ENCODE measurements at regions not wholly inside any gene's neighbourhood (a gene's known extent, or its start where the extent isn't known, plus 50 kb on each side); places are given as distances from the start of the nearest gene placed in this dataset.

DNA sequence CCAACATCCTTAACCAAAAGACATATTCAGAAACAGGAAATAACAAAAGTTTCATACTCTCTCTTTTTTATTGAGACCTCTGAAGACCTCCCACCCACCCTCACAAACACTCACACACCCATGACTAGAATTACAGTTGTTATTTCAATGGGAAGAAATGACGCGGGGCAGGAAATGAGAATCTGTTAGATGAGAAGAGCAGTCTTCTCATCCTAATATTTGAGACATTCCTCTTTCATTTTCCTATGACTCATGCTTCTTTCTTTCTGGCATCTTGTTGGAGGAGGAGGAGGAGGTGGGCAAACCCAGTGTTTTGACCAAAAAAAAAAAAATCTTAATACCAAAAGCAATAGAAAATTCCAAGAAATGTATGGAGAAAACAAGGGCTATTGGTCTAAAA is 179.5 kb upstream of the TARS1 start:
- intact Hi-C loops (cut with DNase I): no loop called here
- no peak for DNase-seq

DNA sequence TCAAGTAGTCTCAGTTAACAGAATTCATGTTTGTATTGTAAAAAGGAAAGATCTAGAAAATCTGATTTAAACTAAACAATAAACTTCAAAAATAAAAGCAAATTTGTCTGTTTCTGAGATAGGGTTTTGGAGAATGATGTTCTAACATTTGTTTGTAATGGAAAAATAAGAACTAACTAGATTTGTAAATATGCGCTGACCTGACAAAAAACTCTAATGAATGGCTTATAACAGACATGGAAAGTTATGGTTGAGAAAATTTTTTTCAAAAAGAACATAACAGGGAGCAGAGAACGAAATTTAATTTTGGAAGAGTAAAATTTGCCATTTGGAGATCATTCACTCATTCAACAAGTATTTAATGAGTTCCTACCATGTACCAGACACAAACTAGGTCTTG is 179.0 kb upstream of the TARS1 start:
- DNase-seq: no peak
- intact Hi-C loops (cut with DNase I): no loop called here

DNA sequence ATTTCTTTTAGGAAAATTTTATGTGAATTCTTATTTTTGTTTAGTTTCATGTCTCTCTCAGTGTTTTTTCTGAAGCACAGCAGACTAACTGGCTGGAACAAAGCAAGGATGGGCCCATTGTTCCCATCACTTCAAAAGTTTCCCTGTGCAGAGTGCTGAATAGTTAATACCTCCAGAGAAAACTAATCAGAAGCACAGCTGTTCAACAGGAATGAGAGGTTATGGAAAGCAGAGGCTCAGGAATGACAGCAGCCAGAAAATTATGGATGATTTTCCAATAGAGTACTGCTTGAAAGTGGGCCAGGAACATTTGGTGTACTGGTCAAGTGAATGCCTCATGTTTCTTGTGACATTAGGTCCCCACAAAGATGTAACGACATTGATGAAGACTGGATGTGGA is 173.0 kb upstream of the TARS1 start:
- intact Hi-C loops (cut with DNase I): no loop called here

GRCh38 chr5:33268374-33268773 is 172.4 kb upstream of the TARS1 start:
- no peak for DNase-seq
- intact Hi-C loops (cut with DNase I): no loop called here

More for the DNA sequence above, 173.0 kb upstream of the TARS1 start:
- DNase-seq: no peak

DNA sequence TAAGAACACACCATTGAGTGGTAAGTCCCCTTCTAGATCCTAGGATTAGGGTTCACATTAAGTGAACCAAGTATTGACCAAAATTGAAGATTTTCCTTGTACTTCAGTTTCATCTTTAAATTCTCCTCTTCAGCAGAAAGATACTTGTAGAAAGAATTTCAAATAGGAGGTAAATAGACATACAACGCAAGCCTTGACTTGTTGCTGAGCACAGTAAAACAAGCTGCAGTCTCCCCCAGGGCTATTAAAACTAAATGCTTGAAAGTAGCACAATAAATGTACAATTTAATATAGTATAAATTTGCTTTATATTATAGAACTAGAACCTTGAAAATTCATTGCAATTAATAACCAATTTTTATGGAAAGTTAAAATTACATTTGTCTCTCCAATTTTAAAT is 170.1 kb upstream of the TARS1 start:
- DNase-seq: no peak
- intact Hi-C loops (cut with DNase I): no loop called here

DNA sequence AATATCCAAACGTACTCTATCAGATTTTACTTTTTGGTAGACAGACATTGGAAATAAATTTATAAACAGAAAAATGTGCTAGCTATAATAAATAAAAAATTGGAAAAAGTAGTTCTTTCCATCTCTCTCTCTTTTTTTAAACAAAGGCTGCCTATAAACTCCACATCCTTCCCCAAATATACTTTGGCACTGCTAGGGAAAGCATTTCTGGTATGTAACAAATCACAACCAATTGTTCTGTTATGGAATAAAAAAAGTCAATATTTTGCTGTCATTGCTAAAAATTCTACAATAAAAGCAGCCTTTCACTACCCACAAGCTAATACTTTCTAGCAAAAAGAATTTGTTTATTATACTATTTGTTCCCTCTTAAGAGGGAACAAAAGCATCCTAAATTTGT is 169.2 kb upstream of the TARS1 start:
- no peak for DNase-seq
- intact Hi-C loops (cut with DNase I): no loop called here

DNA sequence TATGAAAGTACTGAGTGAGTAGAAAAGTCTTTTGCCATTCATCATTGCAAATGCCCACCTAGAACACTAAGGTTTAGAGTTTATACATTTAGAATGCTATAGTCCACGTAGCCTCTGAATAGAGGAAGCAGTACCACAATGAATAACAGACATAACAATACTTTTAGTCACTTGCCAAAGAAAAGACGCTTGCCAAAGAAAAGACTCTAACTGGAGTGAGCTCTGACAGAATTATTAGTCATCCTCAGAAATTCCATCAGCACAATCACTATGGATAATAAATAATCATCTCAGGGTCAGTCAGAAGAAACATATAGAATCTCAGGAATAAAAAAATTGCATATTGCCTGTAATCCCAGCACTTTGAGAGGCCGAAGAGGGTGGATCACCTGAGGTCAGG is 168.5 kb upstream of the TARS1 start:
- intact Hi-C loops (cut with DNase I): no loop called here

DNA sequence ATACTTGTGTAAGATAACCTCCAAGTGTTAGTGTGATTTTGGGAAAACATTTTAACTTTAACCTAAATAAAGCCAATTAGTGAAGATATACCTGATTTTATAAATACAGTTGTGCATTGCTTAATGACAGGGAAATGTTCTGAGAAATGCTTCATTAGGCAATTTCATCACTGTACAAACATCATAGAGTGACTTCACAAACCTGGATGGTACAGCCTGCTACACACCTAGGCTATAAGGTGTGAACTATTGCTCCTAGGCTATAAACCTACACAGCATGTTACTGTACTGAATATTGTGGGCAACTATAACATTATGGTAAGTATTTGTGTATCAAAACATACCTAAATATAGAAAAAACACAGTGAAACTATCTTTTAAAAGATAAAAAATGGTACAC is 166.8 kb upstream of the TARS1 start:
- DNase-seq: no peak
- intact Hi-C loops (cut with DNase I): no loop called here

More for the DNA sequence above, 168.5 kb upstream of the TARS1 start:
- DNase-seq: no peak

DNA sequence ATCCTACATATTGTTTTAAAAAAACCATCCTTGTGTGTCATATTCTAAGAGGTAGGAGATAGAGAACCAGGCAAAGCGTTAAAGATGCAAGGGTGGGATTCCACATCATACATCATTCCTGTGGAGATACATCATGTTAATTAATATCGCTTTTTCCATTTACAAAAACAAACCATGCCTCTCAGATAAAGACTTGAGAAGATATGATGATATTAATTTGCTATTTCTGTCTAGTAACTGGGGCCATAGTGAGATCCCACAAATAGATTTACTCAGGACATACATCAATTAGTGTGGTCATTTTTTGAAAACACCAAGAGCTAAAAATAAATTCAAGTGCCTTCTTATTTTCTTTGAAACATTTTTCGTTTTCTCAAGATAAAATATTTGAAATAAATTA is 165.4 kb upstream of the TARS1 start:
- DNase-seq: no peak
- intact Hi-C loops (cut with DNase I): no loop called here

DNA sequence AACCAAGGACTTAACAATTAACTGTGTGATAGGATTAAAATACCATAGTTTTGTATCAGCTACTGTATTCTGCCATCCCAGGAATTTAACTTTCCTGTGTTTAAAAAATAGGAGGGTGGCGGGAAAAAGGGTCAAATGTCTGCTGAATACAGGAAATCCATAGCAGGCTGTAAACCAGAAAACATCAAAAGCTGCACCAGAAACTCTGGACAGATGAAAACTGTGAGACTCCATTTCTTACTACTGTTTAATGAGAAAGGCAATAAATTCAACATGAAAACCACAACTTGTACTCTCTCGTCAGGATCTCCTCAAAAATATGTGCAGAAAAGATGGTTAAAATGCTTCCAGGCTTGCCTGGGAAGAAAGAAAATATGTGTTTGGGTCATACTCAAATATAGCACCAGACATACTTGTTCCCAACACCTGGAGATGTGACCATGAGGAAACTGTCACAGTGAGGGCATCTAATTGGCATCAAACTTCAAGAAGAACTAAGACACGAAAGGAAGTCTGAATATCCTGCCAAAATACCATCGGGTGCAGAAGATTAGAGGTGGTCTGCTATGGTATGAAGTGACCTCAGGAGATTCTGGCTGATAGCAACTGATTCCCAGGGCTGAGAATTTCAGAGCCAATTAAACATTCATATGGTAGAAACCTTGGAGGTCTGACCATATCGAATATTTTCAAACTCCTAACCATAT is 164.7 kb upstream of the TARS1 start:
- no peak for DNase-seq
- intact Hi-C loops (cut with DNase I): no loop called here

DNA sequence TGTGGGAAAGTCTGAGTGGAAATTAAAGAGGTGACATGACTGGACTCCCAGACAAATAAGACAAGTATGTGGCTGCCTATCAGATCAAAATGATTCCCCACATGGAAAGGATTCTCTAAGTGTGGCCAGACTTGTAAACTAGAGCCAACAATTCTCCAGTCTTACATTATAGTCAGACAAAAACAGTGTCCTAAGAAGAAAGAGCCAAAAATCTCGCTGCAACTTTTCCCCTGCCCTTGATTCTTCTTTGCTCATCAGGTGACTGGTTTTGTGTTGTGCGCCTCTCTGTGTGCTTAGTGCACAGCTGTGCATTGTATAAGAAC is 164.2 kb upstream of the TARS1 start:
- intact Hi-C loops (cut with DNase I): no loop called here
- no peak for DNase-seq

DNA sequence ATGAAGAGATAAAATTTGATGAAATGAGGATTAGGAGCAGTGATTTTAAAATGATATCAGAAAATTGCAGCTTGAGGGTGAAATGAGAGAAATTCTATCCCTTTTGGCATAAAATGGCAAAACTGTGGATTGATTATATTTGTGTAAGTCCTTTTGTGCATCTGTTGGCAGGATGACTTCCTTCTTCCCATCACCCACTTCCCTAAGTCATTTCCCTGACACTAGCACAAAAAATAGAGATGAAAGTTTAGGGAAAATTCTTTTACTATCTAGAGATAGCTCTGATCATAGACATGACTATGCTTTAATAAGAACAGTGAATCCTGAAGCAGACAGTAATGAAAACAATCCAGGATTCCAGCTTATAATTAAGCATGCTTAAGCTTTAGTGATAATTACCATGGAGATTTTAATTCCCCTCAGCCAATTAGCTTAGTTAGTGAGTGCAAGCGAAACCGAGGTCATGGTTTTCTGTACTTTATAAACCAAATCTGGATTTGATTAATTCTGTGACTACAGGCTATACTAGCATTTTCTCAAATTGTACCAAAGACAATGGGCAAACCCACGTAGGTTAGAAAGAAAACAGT is 163.6 kb upstream of the TARS1 start:
- no peak for DNase-seq
- intact Hi-C loops (cut with DNase I): no loop called here

GRCh38 chr5:33281431-33281843 is 159.3 kb upstream of the TARS1 start:
- intact Hi-C loops (cut with DNase I): no loop called here
- no peak for DNase-seq

- no peak for DNase-seq
- intact Hi-C loops (cut with DNase I): no loop called here
These were observed 158.6 kb upstream of the TARS1 start for GRCh38 chr5:33282157-33282556.

- intact Hi-C loops (cut with DNase I): no loop called here
- no peak for DNase-seq
These were observed 158.1 kb upstream of the TARS1 start for GRCh38 chr5:33282696-33283095.

- intact Hi-C loops (cut with DNase I): no loop called here
- DNase-seq: no peak
These were observed 157.5 kb upstream of the TARS1 start for GRCh38 chr5:33283243-33283642.

- no peak for DNase-seq
- intact Hi-C loops (cut with DNase I): no loop called here
These were observed 156.1 kb upstream of the TARS1 start for GRCh38 chr5:33284681-33285080.

DNA sequence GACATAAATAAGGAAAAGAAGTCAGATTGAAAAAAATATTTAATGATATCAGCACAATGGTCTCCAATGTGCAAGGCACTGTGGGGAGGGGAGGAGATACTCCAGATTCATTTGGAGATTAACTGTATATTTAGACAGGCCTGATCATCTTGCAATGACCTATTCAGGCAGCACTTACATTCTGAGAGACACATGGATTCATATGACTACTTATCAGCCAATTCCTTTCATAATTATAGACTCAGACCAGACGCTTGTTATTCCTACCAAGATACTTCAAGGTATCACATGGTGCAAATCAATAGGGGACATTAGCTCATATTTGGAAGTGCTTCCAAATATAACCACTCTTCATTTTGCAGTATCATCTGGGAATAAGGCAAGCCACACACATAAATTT is 153.5 kb upstream of the TARS1 start:
- DNase-seq: no peak
- intact Hi-C loops (cut with DNase I): no loop called here

GRCh38 chr5:33291216-33292000 is 149.4 kb upstream of the TARS1 start:
- DNase-seq: no peak
- intact Hi-C loops (cut with DNase I): no loop called here

DNA sequence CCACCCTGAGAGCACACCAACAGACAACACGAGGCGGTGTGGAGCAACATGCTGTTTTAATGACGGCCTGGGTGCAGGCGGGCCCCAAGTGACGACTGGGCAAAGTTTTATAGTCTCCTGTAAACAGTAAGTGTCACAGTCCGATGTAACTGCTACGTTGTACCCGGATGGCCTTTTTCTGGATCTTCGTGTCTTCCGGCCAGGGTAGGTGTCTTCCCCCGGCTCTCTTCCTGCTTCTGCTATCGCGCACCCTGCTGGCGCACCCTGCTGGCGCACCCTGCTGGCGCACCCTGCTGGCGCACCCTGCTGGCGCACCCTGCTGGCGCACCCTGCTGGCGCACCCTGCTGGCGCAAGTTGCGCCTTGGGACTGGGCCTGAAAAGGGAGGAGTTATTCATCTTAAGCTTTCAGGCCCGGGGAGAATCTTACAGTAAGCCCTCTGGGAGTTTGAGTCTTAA is 143.0 kb upstream of the TARS1 start:
- no peak for DNase-seq
- intact Hi-C loops (cut with DNase I): no loop called here

All from head of caudate nucleus (tissue), 42 donors.